ENCODE measurements at regions not wholly inside any gene's neighbourhood (a gene's known extent, or its start where the extent isn't known, plus 50 kb on each side); places are given as distances from the start of the nearest gene placed in this dataset.
"Not testable (repeated sequence)": the region's sequence is repeated elsewhere in the genome, so short reads cannot be mapped to it uniquely, and the experiment has no call there.

GRCh38 chr1:213541641-213542040 is 446.1 kb upstream of the PROX1 start:
- Mint-ChIP-seq H3K9me3 (ENCODE audit: unreplicated experiment) (no peaks in the 10 kb centered on the region), H3K27ac (ENCODE audit: unreplicated experiment) (no peak overlapping the region), H3K27me3 (ENCODE audit: unreplicated experiment) (no peaks in the 10 kb centered on the region), H3K36me3 (ENCODE audit: unreplicated experiment) (no peaks in the 10 kb centered on the region), H3K4me3 (ENCODE audit: unreplicated experiment) (no peak overlapping the region), H3K4me1 (ENCODE audit: unreplicated experiment) (no peaks in the 10 kb centered on the region)
- TF ChIP-seq, protein P1, sequence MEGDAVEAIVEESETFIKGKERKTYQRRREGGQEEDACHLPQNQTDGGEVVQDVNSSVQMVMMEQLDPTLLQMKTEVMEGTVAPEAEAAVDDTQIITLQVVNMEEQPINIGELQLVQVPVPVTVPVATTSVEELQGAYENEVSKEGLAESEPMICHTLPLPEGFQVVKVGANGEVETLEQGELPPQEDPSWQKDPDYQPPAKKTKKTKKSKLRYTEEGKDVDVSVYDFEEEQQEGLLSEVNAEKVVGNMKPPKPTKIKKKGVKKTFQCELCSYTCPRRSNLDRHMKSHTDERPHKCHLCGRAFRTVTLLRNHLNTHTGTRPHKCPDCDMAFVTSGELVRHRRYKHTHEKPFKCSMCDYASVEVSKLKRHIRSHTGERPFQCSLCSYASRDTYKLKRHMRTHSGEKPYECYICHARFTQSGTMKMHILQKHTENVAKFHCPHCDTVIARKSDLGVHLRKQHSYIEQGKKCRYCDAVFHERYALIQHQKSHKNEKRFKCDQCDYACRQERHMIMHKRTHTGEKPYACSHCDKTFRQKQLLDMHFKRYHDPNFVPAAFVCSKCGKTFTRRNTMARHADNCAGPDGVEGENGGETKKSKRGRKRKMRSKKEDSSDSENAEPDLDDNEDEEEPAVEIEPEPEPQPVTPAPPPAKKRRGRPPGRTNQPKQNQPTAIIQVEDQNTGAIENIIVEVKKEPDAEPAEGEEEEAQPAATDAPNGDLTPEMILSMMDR (IDR thresholded peaks at IDR 0.05), result no peak
- no peak for DNase-seq (ENCODE audit: extremely low spot score, unreplicated experiment)

DNA sequence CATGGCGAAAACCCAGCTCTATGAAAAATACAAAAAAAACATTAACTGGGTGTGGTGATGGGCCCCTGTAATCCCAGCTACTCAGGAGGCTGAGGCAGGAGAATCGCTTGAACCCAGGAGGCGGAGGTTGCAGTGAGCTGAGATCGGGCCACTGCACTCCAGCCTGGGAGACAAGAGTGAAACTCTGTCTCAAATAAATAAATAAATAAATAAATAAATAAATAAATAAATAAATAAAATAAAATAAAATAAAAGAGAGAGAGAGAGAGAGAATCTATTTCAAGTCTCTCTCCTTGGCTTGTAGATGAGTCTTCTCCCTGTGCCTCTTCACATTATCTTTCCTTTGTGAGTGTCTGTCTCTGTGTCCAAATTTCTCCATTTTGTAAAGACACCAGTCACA is 442.6 kb upstream of the PROX1 start:
- H3K9me3 Mint-ChIP-seq (ENCODE audit: unreplicated experiment); DNase-seq (ENCODE audit: extremely low spot score, unreplicated experiment); H3K4me1 Mint-ChIP-seq (ENCODE audit: unreplicated experiment); H3K27ac Mint-ChIP-seq (ENCODE audit: unreplicated experiment); H3K36me3 Mint-ChIP-seq (ENCODE audit: unreplicated experiment); H3K27me3 Mint-ChIP-seq (ENCODE audit: unreplicated experiment); H3K4me3 Mint-ChIP-seq (ENCODE audit: unreplicated experiment): not testable (repeated sequence)

GRCh38 chr1:213549982-213550381 is 437.8 kb upstream of the PROX1 start:
- H3K27ac Mint-ChIP-seq (ENCODE audit: unreplicated experiment), result no peak overlapping the region
- no peaks in the 10 kb centered on the region for H3K4me1 Mint-ChIP-seq (ENCODE audit: unreplicated experiment)
- no peak for DNase-seq (ENCODE audit: extremely low spot score, unreplicated experiment)
- TF ChIP-seq, protein P1 (IDR thresholded peaks at IDR 0.05), result no peak
- no peaks in the 10 kb centered on the region for H3K36me3 Mint-ChIP-seq (ENCODE audit: unreplicated experiment)
- no peaks in the 10 kb centered on the region for H3K27me3 Mint-ChIP-seq (ENCODE audit: unreplicated experiment)
- no peak overlapping the region for H3K4me3 Mint-ChIP-seq (ENCODE audit: unreplicated experiment)
- no peaks in the 10 kb centered on the region for H3K9me3 Mint-ChIP-seq (ENCODE audit: unreplicated experiment)

GRCh38 chr1:213550804-213551203 is 437.0 kb upstream of the PROX1 start:
- H3K27ac Mint-ChIP-seq (ENCODE audit: unreplicated experiment), result no peak overlapping the region
- no peaks in the 10 kb centered on the region for H3K9me3 Mint-ChIP-seq (ENCODE audit: unreplicated experiment)
- H3K4me3 Mint-ChIP-seq (ENCODE audit: unreplicated experiment), result no peak overlapping the region
- no peaks in the 10 kb centered on the region for H3K4me1 Mint-ChIP-seq (ENCODE audit: unreplicated experiment)
- H3K36me3 Mint-ChIP-seq (ENCODE audit: unreplicated experiment), result no peaks in the 10 kb centered on the region
- H3K27me3 Mint-ChIP-seq (ENCODE audit: unreplicated experiment), result no peaks in the 10 kb centered on the region
- TF ChIP-seq, protein P1 (IDR thresholded peaks at IDR 0.05), result no peak
- DNase-seq (ENCODE audit: extremely low spot score, unreplicated experiment), result no peak

- no peak for DNase-seq (ENCODE audit: extremely low spot score, unreplicated experiment)
- Mint-ChIP-seq H3K36me3 (ENCODE audit: unreplicated experiment) (no peaks in the 10 kb centered on the region), H3K4me1 (ENCODE audit: unreplicated experiment) (no peaks in the 10 kb centered on the region), H3K27me3 (ENCODE audit: unreplicated experiment) (no peaks in the 10 kb centered on the region), H3K27ac (ENCODE audit: unreplicated experiment) (no peak overlapping the region), H3K4me3 (ENCODE audit: unreplicated experiment) (no peak overlapping the region), H3K9me3 (ENCODE audit: unreplicated experiment) (no peaks in the 10 kb centered on the region)
- TF ChIP-seq, protein P1 (IDR thresholded peaks at IDR 0.05), result no peak
Observed at GRCh38 chr1:213552045-213552444, 435.7 kb upstream of the PROX1 start.

DNA sequence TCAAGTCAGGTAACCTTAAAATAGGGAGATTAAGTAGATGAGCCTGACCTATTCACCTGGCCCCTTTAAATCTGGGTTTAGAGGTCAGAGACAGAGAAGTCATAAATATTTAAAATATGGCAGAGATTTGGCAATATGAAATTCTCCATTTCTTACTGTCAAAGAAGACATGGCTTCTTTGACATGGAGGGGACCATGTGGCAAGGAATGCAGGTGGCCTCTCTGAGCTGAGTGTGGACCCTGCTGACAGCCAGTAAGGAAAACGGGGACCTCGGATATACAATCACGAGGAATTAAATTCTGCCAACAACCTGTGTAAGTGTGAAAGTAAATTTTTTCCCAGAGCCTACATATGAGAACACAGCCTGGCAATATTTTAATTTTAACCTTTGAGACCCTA is 427.5 kb upstream of the PROX1 start:
- Mint-ChIP-seq H3K27me3 (ENCODE audit: unreplicated experiment) (no peaks in the 10 kb centered on the region), H3K4me3 (ENCODE audit: unreplicated experiment) (no peak overlapping the region), H3K36me3 (ENCODE audit: unreplicated experiment) (no peaks in the 10 kb centered on the region), H3K4me1 (ENCODE audit: unreplicated experiment) (no peaks in the 10 kb centered on the region), H3K27ac (ENCODE audit: unreplicated experiment) (no peak overlapping the region), H3K9me3 (ENCODE audit: unreplicated experiment) (peaks cover 21% of the 10 kb centered on the region)
- DNase-seq (ENCODE audit: extremely low spot score, unreplicated experiment), result no peak
- TF ChIP-seq, protein P1 (IDR thresholded peaks at IDR 0.05), result no peak

All from osteocyte (in vitro differentiated cells).